NK-92 treated with Interleukin-12 subunit alpha and Interleukin-12 subunit beta, amount 100 ng/mL, for 24 hours (cell line): ENCODE measurements at regions not wholly inside any gene's neighbourhood (a gene's known extent, or its start where the extent isn't known, plus 50 kb on each side); places are given as distances from the start of the nearest gene placed in this dataset.

Source experiments
- DNase-seq: peaks from one replicate; lab custom pipeline; 2025; lab: John Stamatoyannopoulos, UW

GRCh38 chr2:83786140-83786539 is 672.9 kb downstream of the SUCLG1 start:
- DNase-seq = no peak

DNA sequence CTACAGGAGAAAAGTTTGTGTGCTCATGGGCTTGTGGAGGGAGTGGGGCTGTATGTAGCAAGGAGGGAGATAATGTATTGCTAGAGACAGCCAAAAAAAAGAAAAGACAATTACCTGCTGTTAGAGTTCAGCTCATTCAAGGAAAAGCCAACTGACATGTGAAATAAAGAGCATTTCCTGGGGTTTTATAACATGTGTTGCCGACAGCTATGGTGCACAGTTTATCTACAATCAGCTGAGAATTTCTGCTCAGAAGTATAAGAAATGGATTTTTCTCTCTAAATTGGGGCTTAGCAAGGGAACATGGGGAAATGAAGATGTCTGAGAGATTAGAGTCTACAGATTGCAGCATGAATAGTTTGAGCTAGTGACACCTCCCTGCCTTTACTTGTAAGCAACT is 674.1 kb downstream of the SUCLG1 start:
- DNase-seq = no peak

DNA sequence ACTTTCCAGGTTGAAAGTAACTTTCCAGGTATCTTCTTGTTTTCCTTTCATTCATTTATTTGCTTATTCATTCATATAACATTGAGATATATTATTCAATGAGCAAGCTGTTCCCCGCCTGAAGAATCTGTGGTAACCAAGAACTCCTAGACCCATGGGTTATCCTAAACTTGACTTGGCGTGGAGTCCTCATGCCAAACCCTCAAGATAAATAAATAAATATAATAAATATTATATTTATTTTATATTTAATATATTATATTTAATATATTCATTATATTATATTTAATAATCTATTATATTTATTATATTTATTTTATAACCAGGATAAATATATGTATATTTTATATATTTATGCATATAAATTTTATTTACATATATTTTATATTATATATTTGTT is 674.8 kb downstream of the SUCLG1 start:
- DNase-seq = no peak

GRCh38 chr2:83782122-83782521 is 677.0 kb downstream of the SUCLG1 start:
- DNase-seq = no peak

- DNase-seq = no peak
Measured at GRCh38 chr2:83764447-83765005, 694.6 kb downstream of the SUCLG1 start.

GRCh38 chr2:83757329-83757728 is 701.8 kb downstream of the SUCLG1 start:
- DNase-seq = no peak

GRCh38 chr2:83756219-83756618 is 702.9 kb downstream of the SUCLG1 start:
- no peak for DNase-seq

DNA sequence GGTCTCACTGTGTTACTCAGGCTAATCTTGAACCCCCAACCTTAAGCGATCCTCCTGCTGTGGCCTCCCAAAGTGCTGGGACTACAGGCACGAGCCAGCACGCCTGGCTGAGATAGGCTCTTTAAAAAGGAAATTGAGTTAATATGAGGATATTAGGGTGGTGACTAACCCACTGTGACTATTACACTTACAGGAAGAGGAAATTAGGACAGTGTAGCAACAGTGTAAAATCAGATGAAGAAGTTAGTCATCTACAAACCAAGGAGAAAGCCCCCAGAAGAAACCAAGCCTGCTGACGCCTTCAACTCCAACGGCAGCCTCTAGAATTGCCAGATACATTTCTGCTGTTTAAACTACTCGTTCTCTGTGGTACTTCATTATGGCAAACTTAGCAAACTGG is 711.9 kb downstream of the SUCLG1 start:
- no peak for DNase-seq

GRCh38 chr2:83744855-83745254 is 714.2 kb downstream of the SUCLG1 start:
- DNase-seq = no peak

- DNase-seq = no peak
Measured at GRCh38 chr2:83742117-83742782, 716.8 kb downstream of the SUCLG1 start.

DNA sequence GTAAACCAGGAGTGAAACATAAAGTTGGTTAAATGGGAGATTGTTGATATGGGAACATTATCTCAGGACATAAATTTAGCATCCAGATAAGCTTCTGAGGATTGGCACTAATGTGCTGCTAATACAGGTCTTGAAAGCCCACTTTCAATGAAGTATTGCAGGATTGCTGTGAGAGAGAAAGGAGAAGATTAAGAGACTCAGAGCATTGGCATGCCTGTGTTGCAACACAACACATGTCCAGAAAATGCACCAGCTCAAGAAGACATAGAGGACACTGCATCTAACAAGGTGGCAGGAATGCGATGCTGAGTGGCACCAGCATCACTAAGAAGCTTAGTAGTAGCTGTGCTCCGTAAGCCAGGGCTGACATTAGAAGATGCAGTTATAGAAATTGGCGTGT is 728.9 kb downstream of the SUCLG1 start:
- no peak for DNase-seq

- no peak for DNase-seq
Measured at GRCh38 chr2:83725735-83726134, 733.3 kb downstream of the SUCLG1 start.

- no peak for DNase-seq
Measured at GRCh38 chr2:83705146-83705545, 753.9 kb downstream of the SUCLG1 start.

- DNase-seq = no peak
Measured at GRCh38 chr2:83703598-83703997, 755.5 kb downstream of the SUCLG1 start.

DNA sequence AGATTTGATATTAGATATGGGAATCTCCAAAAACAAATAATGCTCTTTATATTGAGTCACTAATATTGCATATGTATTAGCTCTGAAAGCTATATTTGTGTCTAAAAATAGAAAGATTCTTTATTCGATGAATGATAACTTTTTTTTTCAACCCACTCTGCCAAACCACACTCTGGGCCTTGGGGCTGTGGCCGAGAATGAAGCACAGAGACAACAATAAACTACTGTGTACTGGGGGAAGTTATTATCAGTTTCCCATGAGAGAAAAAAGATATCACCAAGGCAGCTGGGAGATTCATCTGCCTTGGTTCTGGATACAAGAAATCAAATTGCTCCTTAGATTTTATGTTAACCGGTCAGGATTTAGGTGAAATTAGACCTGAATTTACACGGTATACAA is 762.2 kb downstream of the SUCLG1 start:
- DNase-seq = no peak

DNA sequence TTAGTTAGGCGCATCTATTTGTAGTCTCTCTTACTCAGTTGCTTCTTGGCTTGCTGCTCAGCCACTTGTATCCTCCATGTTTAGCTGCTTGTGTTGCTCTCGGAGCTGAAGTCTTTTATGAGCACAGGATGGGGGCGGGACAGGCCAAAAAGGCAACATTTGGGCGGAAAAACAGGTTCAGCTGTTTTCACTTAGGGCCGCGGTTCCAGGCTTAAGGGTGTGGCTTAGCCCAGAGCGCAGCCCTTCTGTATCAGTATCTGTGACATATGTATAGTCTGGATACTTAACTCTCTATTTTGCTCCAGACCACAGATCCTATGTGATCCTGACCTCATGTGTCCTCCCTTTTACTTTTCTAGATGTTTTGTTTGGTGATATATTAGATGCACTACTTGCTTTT is 763.5 kb downstream of the SUCLG1 start:
- no peak for DNase-seq

- no peak for DNase-seq
Measured at GRCh38 chr2:83695037-83695436, 764.0 kb downstream of the SUCLG1 start.

DNA sequence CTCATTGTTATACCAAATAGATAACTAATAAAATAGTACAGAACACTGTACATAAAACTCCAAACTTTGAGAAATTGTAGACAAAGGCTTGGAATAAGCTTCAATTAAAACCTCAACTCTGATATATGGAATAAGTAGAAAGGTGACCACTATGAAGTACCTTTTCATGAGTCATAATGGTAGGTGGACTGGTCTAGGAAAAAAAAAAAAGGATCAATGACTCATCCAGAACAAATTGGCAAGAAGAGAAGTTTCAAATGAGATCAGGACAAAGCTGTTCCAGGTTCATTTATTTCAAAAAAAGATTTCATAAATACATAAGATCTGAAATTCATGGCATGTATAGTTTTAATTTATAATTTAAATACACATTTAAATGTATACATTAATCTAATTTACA is 769.7 kb downstream of the SUCLG1 start:
- no peak for DNase-seq

- no peak for DNase-seq
Measured at GRCh38 chr2:83686863-83687262, 772.2 kb downstream of the SUCLG1 start.

GRCh38 chr2:83674050-83674449 is 785.0 kb downstream of the SUCLG1 start:
- DNase-seq = no peak

DNA sequence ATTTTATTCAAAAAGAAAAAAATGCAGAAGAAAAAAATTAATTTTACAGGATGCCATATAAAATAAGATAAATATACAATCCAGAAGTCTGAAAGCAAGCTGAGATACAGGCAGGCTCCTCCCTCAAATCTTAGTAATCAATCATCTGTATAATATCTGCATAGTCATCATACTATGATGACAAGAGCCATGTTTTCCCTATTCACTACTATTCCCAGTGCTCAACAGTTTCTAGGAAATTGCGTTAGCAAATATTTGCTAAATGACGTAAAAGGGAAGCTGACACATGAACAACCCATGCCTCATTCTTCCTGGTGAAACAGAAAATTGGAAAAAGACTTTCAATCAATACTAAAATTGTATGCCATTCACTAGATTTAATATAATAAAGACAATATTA is 793.2 kb downstream of the SUCLG1 start:
- DNase-seq = no peak

DNA sequence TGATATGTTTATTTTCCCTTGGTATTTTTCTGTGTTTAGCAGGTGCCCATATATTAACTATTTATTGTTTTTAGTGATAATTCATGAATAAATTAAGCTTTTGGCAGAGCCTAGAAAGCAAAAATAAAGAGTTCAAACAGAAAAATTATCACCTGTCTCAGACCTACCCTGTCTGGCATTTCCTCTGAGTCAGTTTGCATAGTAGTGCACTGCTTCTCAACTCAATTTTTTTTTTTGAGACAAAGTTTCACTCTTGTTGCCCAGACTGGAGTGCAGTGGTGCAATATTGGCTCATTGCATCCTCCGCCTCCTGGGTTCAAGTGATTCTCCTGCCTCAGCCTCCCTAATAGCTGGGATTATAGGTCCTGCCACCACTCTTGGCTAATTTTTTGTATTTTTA is 793.9 kb downstream of the SUCLG1 start:
- DNase-seq = no peak

DNA sequence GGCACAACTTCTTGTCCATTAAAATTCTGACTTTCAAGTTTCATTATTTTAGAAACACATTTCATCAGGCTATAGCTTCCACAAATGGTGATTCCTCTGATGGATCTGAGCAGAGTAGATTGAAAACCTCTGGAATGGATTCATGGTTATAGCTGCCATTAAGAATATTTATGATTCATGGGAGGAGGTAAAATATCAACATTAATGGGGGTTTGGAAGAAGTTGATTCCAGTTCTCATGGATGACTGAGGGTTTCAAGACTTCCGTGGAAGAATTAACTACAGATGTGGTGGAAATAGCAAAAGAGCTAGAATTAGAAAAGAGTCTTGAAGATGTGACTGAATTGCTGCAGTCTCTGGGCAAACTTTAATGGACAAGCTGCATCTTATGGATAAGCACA is 797.4 kb downstream of the SUCLG1 start:
- DNase-seq = no peak

GRCh38 chr2:83654091-83654611 is 804.9 kb downstream of the SUCLG1 start:
- DNase-seq = no peak
